HG03558 (cell line): ENCODE measurements at regions not wholly inside any gene's neighbourhood (a gene's known extent, or its start where the extent isn't known, plus 50 kb on each side); places are given as distances from the start of the nearest gene placed in this dataset.
"Not testable (repeated sequence)": the region's sequence is repeated elsewhere in the genome, so short reads cannot be mapped to it uniquely, and the experiment has no call there.

ENCODE experiments used
- ATAC-seq: cut with Tn5 transposase; IDR thresholded peaks from one replicate; pipeline ENCODE4 v1.9.1; 2021; ENCODE audit warnings: moderate number of reproducible peaks; ENCODE audit not compliant: unreplicated experiment; ENCODE audit errors: extremely low read depth

- no peak for ATAC-seq
Observed at GRCh38 chr10:62492012-62492869, 118.1 kb downstream of the ZNF365 start.

- ATAC-seq = no peak
Observed at GRCh38 chr10:62492870-62493180, 118.7 kb downstream of the ZNF365 start.

- no peak for ATAC-seq
Observed at GRCh38 chr10:62496925-62497324, 122.8 kb downstream of the ZNF365 start.

- ATAC-seq = no peak
Observed at GRCh38 chr10:62498271-62498670, 124.1 kb downstream of the ZNF365 start.

GRCh38 chr10:62500116-62500515 lies 125.9 kb downstream of the ZNF365 start:
- ATAC-seq = not testable (repeated sequence)

GRCh38 chr10:62501547-62501946 lies 127.4 kb downstream of the ZNF365 start:
- ATAC-seq = no peak

- ATAC-seq = no peak
Observed at GRCh38 chr10:62502995-62503613, 128.9 kb downstream of the ZNF365 start.

GRCh38 chr10:62503872-62504271 lies 129.7 kb downstream of the ZNF365 start:
- ATAC-seq = no peak

- no peak for ATAC-seq
Observed at GRCh38 chr10:62506371-62506770, 132.2 kb downstream of the ZNF365 start.

GRCh38 chr10:62511238-62511637 lies 137.1 kb downstream of the ZNF365 start:
- no peak for ATAC-seq

- ATAC-seq = peak; percentile 93
Observed at GRCh38 chr10:62511656-62512055, 137.5 kb downstream of the ZNF365 start.

GRCh38 chr10:62512732-62513475 lies 138.7 kb downstream of the ZNF365 start:
- no peak for ATAC-seq

- ATAC-seq = no peak
Observed at GRCh38 chr10:62514079-62514693, 140.0 kb downstream of the ZNF365 start.

GRCh38 chr10:62517252-62517651 lies 143.1 kb downstream of the ZNF365 start:
- no peak for ATAC-seq

- ATAC-seq = peak; percentile 25
Observed at GRCh38 chr10:62527019-62527827, 153.1 kb downstream of the ZNF365 start.

GRCh38 chr10:62528441-62528840 lies 154.3 kb downstream of the ZNF365 start:
- ATAC-seq = peak; percentile 95

GRCh38 chr10:62529396-62529795 lies 155.2 kb downstream of the ZNF365 start:
- no peak for ATAC-seq

- no peak for ATAC-seq
Observed at GRCh38 chr10:62534031-62534430, 159.9 kb downstream of the ZNF365 start.

- ATAC-seq = no peak
Observed at GRCh38 chr10:62538606-62539005, 164.4 kb downstream of the ZNF365 start.

- no peak for ATAC-seq
Observed at GRCh38 chr10:62540389-62540788, 166.2 kb downstream of the ZNF365 start.
